Liver (tissue), 7 donors: ENCODE measurements at regions not wholly inside any gene's neighbourhood (a gene's known extent, or its start where the extent isn't known, plus 50 kb on each side); places are given as distances from the start of the nearest gene placed in this dataset.

Source experiments
- DNase-seq: peaks from one replicate; pipeline ENCODE4 v3.0.0-alpha.2; 2017; ENCODE audit warnings: low spot score
- H3K27ac ChIP-seq, 2 donors: one replicate each; pipeline ENCODE4 v1.7.0; 2013; ENCODE audit warnings: inconsistent platforms in 2 of 2, low read length in 2 of 2, control low read depth in 1 of 2, low read depth in 1 of 2, mild to moderate bottlenecking in 1 of 2
- H3K27me3 ChIP-seq, 4 donors: one replicate each; pipeline versions ENCODE4 v1.6.1 to v1.7.0; 2013; ENCODE audit warnings: low read length in 3 of 4, inconsistent platforms in 1 of 4, mild to moderate bottlenecking in 1 of 4, moderate library complexity in 1 of 4; ENCODE audit not compliant: control insufficient read depth in 4 of 4, insufficient read depth in 4 of 4
- H3K36me3 ChIP-seq, 4 donors: one replicate each; pipeline versions ENCODE4 v1.6.1 to v1.7.0; 2013; ENCODE audit warnings: low read length in 3 of 4, mild to moderate bottlenecking in 3 of 4, low read depth in 1 of 4, moderate library complexity in 1 of 4; ENCODE audit not compliant: control insufficient read depth in 4 of 4, insufficient read depth in 3 of 4
- H3K4me1 ChIP-seq, 4 donors: one replicate each; pipeline versions ENCODE4 v1.6.1 to v1.7.0; 2013; ENCODE audit warnings: low read length in 3 of 4, mild to moderate bottlenecking in 3 of 4, moderate library complexity in 1 of 4; ENCODE audit not compliant: control insufficient read depth in 4 of 4, insufficient read depth in 4 of 4
- H3K4me3 ChIP-seq, 3 donors: one replicate each; pipeline versions ENCODE4 v1.6.1 to v1.7.0; 2013; ENCODE audit warnings: low read length in 3 of 3, control low read depth in 1 of 3, low read depth in 1 of 3, mild to moderate bottlenecking in 1 of 3
- H3K9ac ChIP-seq, 2 donors: one replicate each; pipeline ENCODE4 v1.7.0; 2013; ENCODE audit warnings: low read length in 2 of 2, mild to moderate bottlenecking in 2 of 2, moderate library complexity in 2 of 2, control low read depth in 1 of 2, low read depth in 1 of 2
- H3K9me3 ChIP-seq, 4 donors: one replicate each; pipeline versions ENCODE4 v1.6.1 to v1.7.0; 2013; ENCODE audit warnings: low read length in 3 of 4; ENCODE audit not compliant: control insufficient read depth in 4 of 4
- CTCF ChIP-seq: fragments of 150-350 bp; IDR thresholded peaks from 2 replicates; pipeline ENCODE4 v1.5.1; 2017; ENCODE audit warnings: improper control_type of control experiment, low read depth, low read length; ENCODE audit not compliant: missing input control
- EGR1 ChIP-seq, 2 donors: IDR thresholded peaks; 2 replicates each; pipeline ENCODE4 v1.6.1; 2016 to 2018; ENCODE audit warnings: antibody characterized with exemption in 2 of 2, low read depth in 2 of 2
- FOXA1 ChIP-seq: IDR thresholded peaks from 2 replicates; pipeline ENCODE4 v1.6.1; 2016; ENCODE audit warnings: antibody characterized with exemption
- FOXA2 ChIP-seq: IDR thresholded peaks from 2 replicates; pipeline ENCODE4 v1.6.1; 2016; ENCODE audit warnings: antibody characterized with exemption
- GABPA ChIP-seq, 2 donors: IDR thresholded peaks in 1 of 2; conservative IDR thresholded peaks in 1 of 2; 2 replicates each; pipeline ENCODE4 v1.6.1; 2016; ENCODE audit warnings: antibody characterized with exemption in 2 of 2, mild to moderate bottlenecking in 1 of 2, moderate library complexity in 1 of 2
- HNF4A ChIP-seq, 2 donors: conservative IDR thresholded peaks; 2 replicates each; pipeline ENCODE4 v1.6.1; 2016; ENCODE audit warnings: antibody characterized with exemption in 2 of 2, mild to moderate bottlenecking in 2 of 2
- HNF4G ChIP-seq: IDR thresholded peaks from 2 replicates; pipeline ENCODE4 v1.6.1; 2016; ENCODE audit warnings: antibody characterized with exemption
- JUND ChIP-seq, 2 donors: IDR thresholded peaks; 2 replicates each; pipeline ENCODE4 v1.6.1; 2016; ENCODE audit warnings: antibody characterized with exemption in 2 of 2
- NR2F2 ChIP-seq: IDR thresholded peaks from 2 replicates; pipeline ENCODE4 v1.6.1; 2016; ENCODE audit warnings: antibody characterized with exemption
- RAD21 ChIP-seq, 2 donors: IDR thresholded peaks; 2 replicates each; pipeline ENCODE4 v1.6.1; 2016; ENCODE audit warnings: antibody characterized with exemption in 2 of 2, mild to moderate bottlenecking in 2 of 2
- RXRA ChIP-seq, 2 donors: IDR thresholded peaks; 2 replicates each; pipeline ENCODE4 v1.6.1; 2017 to 2018; ENCODE audit warnings: antibody characterized with exemption in 2 of 2, mild to moderate bottlenecking in 1 of 2
- SP1 ChIP-seq: IDR thresholded peaks from 2 replicates; pipeline ENCODE4 v1.6.1; 2018; ENCODE audit warnings: antibody characterized with exemption, mild to moderate bottlenecking
- TAF1 ChIP-seq: conservative IDR thresholded peaks from 2 replicates; pipeline ENCODE4 v1.6.1; 2016; ENCODE audit warnings: antibody characterized with exemption, mild to moderate bottlenecking
- YY1 ChIP-seq: IDR thresholded peaks from 2 replicates; pipeline ENCODE4 v1.6.1; 2016; ENCODE audit warnings: antibody characterized with exemption, mild to moderate bottlenecking
- ZBTB33 ChIP-seq: IDR thresholded peaks from 2 replicates; pipeline ENCODE4 v1.6.1; 2016; ENCODE audit warnings: antibody characterized with exemption
- TF ChIP-seq, protein P1 (sequence below): IDR thresholded peaks from 2 replicates; pipeline ENCODE4 v1.6.1; 2016; ENCODE audit warnings: antibody characterized with exemption
- TF ChIP-seq, protein P2 (sequence below): IDR thresholded peaks from 2 replicates; pipeline ENCODE4 v1.6.1; 2016; ENCODE audit warnings: antibody characterized with exemption, mild to moderate bottlenecking
- TF ChIP-seq, protein P3 (sequence below): IDR thresholded peaks from 2 replicates; pipeline ENCODE4 v1.6.1; 2016; ENCODE audit warnings: antibody characterized with exemption
- donor health status: healthy.
- donor health status: healthy.
- donor health status: healthy.
- donor health status: healthy.

GRCh38 chr7:112905413-112905812 is 115.2 kb upstream of the TMEM168 start:
- H3K4me1 ChIP-seq: no peaks in the 10 kb centered on the region
- H3K4me3 ChIP-seq: no peak overlapping the region
- H3K9ac ChIP-seq: no peak overlapping the region
- TF ChIP-seq HNF4A (conservative IDR thresholded peaks at IDR 0.05) (no peak), GABPA (IDR thresholded peaks at IDR 0.05 in 1 of 2, conservative IDR thresholded peaks at IDR 0.05 in 1 of 2) (no peak), NR2F2 (no peak), EGR1 (IDR thresholded peaks at IDR 0.05; ENCODE audit: low read depth in 2 of 2) (no peak), YY1 (no peak), RXRA (IDR thresholded peaks at IDR 0.05) (no peak), FOXA1 (no peak), SP1 (no peak)
- TF ChIP-seq, protein P1, sequence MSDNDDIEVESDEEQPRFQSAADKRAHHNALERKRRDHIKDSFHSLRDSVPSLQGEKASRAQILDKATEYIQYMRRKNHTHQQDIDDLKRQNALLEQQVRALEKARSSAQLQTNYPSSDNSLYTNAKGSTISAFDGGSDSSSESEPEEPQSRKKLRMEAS: no peak
- no peaks in the 10 kb centered on the region for H3K27me3 ChIP-seq
- no peak for DNase-seq
- H3K36me3 ChIP-seq: no peaks in the 10 kb centered on the region
- no peak overlapping the region for H3K27ac ChIP-seq
- peaks cover 0 to 10% (median 0%) of the 10 kb centered on the region in 4 donors for H3K9me3 ChIP-seq

GRCh38 chr7:112898432-112899290 is 108.5 kb upstream of the TMEM168 start:
- Histone ChIP-seq H3K4me1 (peaks cover 0 to 8% (median 4%) of the 10 kb centered on the region in 4 donors), H3K4me3 (no peak overlapping the region), H3K27me3 (no peaks in the 10 kb centered on the region), H3K9me3 (no peaks in the 10 kb centered on the region), H3K27ac (no peak overlapping the region), H3K36me3 (peaks cover 0 to 2% (median 0%) of the 10 kb centered on the region in 4 donors), H3K9ac (no peak overlapping the region)
- no peak for DNase-seq
- TF ChIP-seq HNF4A (conservative IDR thresholded peaks at IDR 0.05): peak in 1 of 2 donors; percentile 28
- no peak for TF ChIP-seq NR2F2
- no peak for TF ChIP-seq SP1
- TF ChIP-seq, protein P2, sequence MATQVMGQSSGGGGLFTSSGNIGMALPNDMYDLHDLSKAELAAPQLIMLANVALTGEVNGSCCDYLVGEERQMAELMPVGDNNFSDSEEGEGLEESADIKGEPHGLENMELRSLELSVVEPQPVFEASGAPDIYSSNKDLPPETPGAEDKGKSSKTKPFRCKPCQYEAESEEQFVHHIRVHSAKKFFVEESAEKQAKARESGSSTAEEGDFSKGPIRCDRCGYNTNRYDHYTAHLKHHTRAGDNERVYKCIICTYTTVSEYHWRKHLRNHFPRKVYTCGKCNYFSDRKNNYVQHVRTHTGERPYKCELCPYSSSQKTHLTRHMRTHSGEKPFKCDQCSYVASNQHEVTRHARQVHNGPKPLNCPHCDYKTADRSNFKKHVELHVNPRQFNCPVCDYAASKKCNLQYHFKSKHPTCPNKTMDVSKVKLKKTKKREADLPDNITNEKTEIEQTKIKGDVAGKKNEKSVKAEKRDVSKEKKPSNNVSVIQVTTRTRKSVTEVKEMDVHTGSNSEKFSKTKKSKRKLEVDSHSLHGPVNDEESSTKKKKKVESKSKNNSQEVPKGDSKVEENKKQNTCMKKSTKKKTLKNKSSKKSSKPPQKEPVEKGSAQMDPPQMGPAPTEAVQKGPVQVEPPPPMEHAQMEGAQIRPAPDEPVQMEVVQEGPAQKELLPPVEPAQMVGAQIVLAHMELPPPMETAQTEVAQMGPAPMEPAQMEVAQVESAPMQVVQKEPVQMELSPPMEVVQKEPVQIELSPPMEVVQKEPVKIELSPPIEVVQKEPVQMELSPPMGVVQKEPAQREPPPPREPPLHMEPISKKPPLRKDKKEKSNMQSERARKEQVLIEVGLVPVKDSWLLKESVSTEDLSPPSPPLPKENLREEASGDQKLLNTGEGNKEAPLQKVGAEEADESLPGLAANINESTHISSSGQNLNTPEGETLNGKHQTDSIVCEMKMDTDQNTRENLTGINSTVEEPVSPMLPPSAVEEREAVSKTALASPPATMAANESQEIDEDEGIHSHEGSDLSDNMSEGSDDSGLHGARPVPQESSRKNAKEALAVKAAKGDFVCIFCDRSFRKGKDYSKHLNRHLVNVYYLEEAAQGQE: no peak
- TF ChIP-seq ZBTB33: no peak
- no peak for TF ChIP-seq YY1
- TF ChIP-seq JUND (IDR thresholded peaks at IDR 0.05): no peak
- TF ChIP-seq TAF1: no peak
- TF ChIP-seq, protein P3, sequence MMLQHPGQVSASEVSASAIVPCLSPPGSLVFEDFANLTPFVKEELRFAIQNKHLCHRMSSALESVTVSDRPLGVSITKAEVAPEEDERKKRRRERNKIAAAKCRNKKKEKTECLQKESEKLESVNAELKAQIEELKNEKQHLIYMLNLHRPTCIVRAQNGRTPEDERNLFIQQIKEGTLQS: peak; percentile 15
- peak; percentile 94 to 95 for TF ChIP-seq RAD21 (IDR thresholded peaks at IDR 0.05)
- no peak for TF ChIP-seq EGR1 (IDR thresholded peaks at IDR 0.05; ENCODE audit: low read depth in 2 of 2)
- peak; percentile 79 for TF ChIP-seq CTCF
- TF ChIP-seq, protein P1: no peak
- TF ChIP-seq RXRA (IDR thresholded peaks at IDR 0.05): peak in 1 of 2 donors; percentile 13
- no peak for TF ChIP-seq FOXA2
- no peak for TF ChIP-seq FOXA1
- no peak for TF ChIP-seq GABPA (IDR thresholded peaks at IDR 0.05 in 1 of 2, conservative IDR thresholded peaks at IDR 0.05 in 1 of 2)
- TF ChIP-seq HNF4G: no peak
